Activated T-helper 2 cell treated with anti-CD3 and anti-CD28 coated beads, Interferon-gamma antibody, Interleukin-2, Interleukin-4, amounts not matched to agents 10 μg/mL and 5 μg/mL and 100 μg/mL, durations not matched to agents 14 hours and 24 hours and 36 hours (primary cell): ENCODE measurements at regions not wholly inside any gene's neighbourhood (a gene's known extent, or its start where the extent isn't known, plus 50 kb on each side); places are given as distances from the start of the nearest gene placed in this dataset.

Source experiments
- DNase-seq: peaks from one replicate; pipeline ENCODE4 v3.0.0; 2021; ENCODE audit warnings: low spot score
- H3K27ac Mint-ChIP-seq: one replicate; pipeline ENCODE4 v1.8.0; 2021; ENCODE audit warnings: mixed read lengths
- H3K27me3 Mint-ChIP-seq: one replicate; pipeline ENCODE4 v1.8.0; 2021; ENCODE audit warnings: low read depth, mixed read lengths
- H3K36me3 Mint-ChIP-seq: one replicate; pipeline ENCODE4 v1.8.0; 2021; ENCODE audit warnings: low read depth, mixed read lengths
- H3K4me1 Mint-ChIP-seq: one replicate; pipeline ENCODE4 v1.8.0; 2021; ENCODE audit warnings: low read depth, mixed read lengths
- H3K4me3 Mint-ChIP-seq: one replicate; pipeline ENCODE4 v1.8.0; 2021; ENCODE audit warnings: low read depth, mild to moderate bottlenecking, moderate library complexity, mixed read lengths
- H3K9me3 Mint-ChIP-seq: one replicate; pipeline ENCODE4 v1.8.0; 2021; ENCODE audit warnings: mixed read lengths
- intact Hi-C: fragments of 100-400 bp; cut with micrococcal nuclease; formaldehyde crosslinking; loops from one replicate; pipeline ENCODE4 v1.15.1; 2023

GRCh38 chr5:68468322-68468721 lies 252.8 kb downstream of the PIK3R1 start:
- DNase-seq, result no peak
- peaks cover 26% of the 10 kb centered on the region for H3K27me3 Mint-ChIP-seq
- H3K36me3 Mint-ChIP-seq, result no peaks in the 10 kb centered on the region
- H3K4me3 Mint-ChIP-seq, result no peak overlapping the region
- intact Hi-C loops, result loop anchor here (5.0 kb wide), 1 partner anchor 539 kb away; no protein-coding TSS in a partner anchor
- no peaks in the 10 kb centered on the region for H3K4me1 Mint-ChIP-seq
- H3K27ac Mint-ChIP-seq, result no peak overlapping the region
- no peaks in the 10 kb centered on the region for H3K9me3 Mint-ChIP-seq

- Mint-ChIP-seq H3K4me1 (no peaks in the 10 kb centered on the region), H3K36me3 (no peaks in the 10 kb centered on the region), H3K4me3 (no peak overlapping the region), H3K9me3 (no peaks in the 10 kb centered on the region), H3K27ac (no peak overlapping the region), H3K27me3 (peaks cover 13% of the 10 kb centered on the region)
- intact Hi-C loops, result no loop called here
- no peak for DNase-seq
Measured at GRCh38 chr5:68475476-68475983, 260.0 kb downstream of the PIK3R1 start.

GRCh38 chr5:68476854-68477253 lies 261.3 kb downstream of the PIK3R1 start:
- Mint-ChIP-seq H3K4me1 (no peaks in the 10 kb centered on the region), H3K4me3 (no peak overlapping the region), H3K27ac (no peak overlapping the region), H3K36me3 (no peaks in the 10 kb centered on the region), H3K27me3 (peaks cover 9% of the 10 kb centered on the region), H3K9me3 (no peaks in the 10 kb centered on the region)
- intact Hi-C loops, result no loop called here
- DNase-seq, result no peak

GRCh38 chr5:68478301-68479095 lies 262.9 kb downstream of the PIK3R1 start:
- intact Hi-C loops, result no loop called here
- Mint-ChIP-seq H3K9me3 (no peaks in the 10 kb centered on the region), H3K4me1 (no peaks in the 10 kb centered on the region), H3K27me3 (peaks cover 12% of the 10 kb centered on the region), H3K4me3 (no peak overlapping the region), H3K27ac (no peak overlapping the region), H3K36me3 (no peaks in the 10 kb centered on the region)
- DNase-seq, result no peak

GRCh38 chr5:68479524-68479923 lies 264.0 kb downstream of the PIK3R1 start:
- intact Hi-C loops, result no loop called here
- no peak overlapping the region for H3K27ac Mint-ChIP-seq
- no peak overlapping the region for H3K4me3 Mint-ChIP-seq
- no peaks in the 10 kb centered on the region for H3K4me1 Mint-ChIP-seq
- H3K27me3 Mint-ChIP-seq, result peaks cover 16% of the 10 kb centered on the region
- H3K36me3 Mint-ChIP-seq, result no peaks in the 10 kb centered on the region
- no peaks in the 10 kb centered on the region for H3K9me3 Mint-ChIP-seq
- DNase-seq, result no peak

GRCh38 chr5:68480335-68480940 lies 264.9 kb downstream of the PIK3R1 start:
- Mint-ChIP-seq H3K27ac (no peak overlapping the region), H3K4me1 (no peaks in the 10 kb centered on the region), H3K27me3 (peaks cover 18% of the 10 kb centered on the region), H3K9me3 (no peaks in the 10 kb centered on the region), H3K4me3 (no peak overlapping the region), H3K36me3 (no peaks in the 10 kb centered on the region)
- intact Hi-C loops, result no loop called here
- DNase-seq, result no peak

GRCh38 chr5:68482199-68482598 lies 266.6 kb downstream of the PIK3R1 start:
- Mint-ChIP-seq H3K9me3 (peaks cover 4% of the 10 kb centered on the region), H3K4me3 (no peak overlapping the region), H3K4me1 (no peaks in the 10 kb centered on the region), H3K36me3 (no peaks in the 10 kb centered on the region), H3K27me3 (peaks cover 28% of the 10 kb centered on the region), H3K27ac (no peak overlapping the region)
- intact Hi-C loops, result no loop called here
- no peak for DNase-seq

- intact Hi-C loops, result no loop called here
- Mint-ChIP-seq H3K27me3 (peaks cover 30% of the 10 kb centered on the region), H3K4me3 (no peak overlapping the region), H3K4me1 (no peaks in the 10 kb centered on the region), H3K36me3 (no peaks in the 10 kb centered on the region), H3K9me3 (peaks cover 19% of the 10 kb centered on the region), H3K27ac (no peak overlapping the region)
- DNase-seq, result no peak
Measured at GRCh38 chr5:68484307-68485068, 268.9 kb downstream of the PIK3R1 start.

- no peak for DNase-seq
- intact Hi-C loops, result no loop called here
- Mint-ChIP-seq H3K9me3 (peaks cover 19% of the 10 kb centered on the region), H3K4me3 (no peak overlapping the region), H3K27me3 (peaks cover 27% of the 10 kb centered on the region), H3K4me1 (no peaks in the 10 kb centered on the region), H3K27ac (no peak overlapping the region), H3K36me3 (no peaks in the 10 kb centered on the region)
Measured at GRCh38 chr5:68489556-68489955, 274.0 kb downstream of the PIK3R1 start.

GRCh38 chr5:68490406-68490805 lies 274.9 kb downstream of the PIK3R1 start:
- intact Hi-C loops, result no loop called here
- H3K9me3 Mint-ChIP-seq, result peaks cover 19% of the 10 kb centered on the region
- H3K4me3 Mint-ChIP-seq, result no peak overlapping the region
- no peak for DNase-seq
- H3K27me3 Mint-ChIP-seq, result peaks cover 25% of the 10 kb centered on the region
- no peak overlapping the region for H3K27ac Mint-ChIP-seq
- no peaks in the 10 kb centered on the region for H3K36me3 Mint-ChIP-seq
- no peaks in the 10 kb centered on the region for H3K4me1 Mint-ChIP-seq

- H3K27me3 Mint-ChIP-seq, result peaks cover 11% of the 10 kb centered on the region
- peaks cover 29% of the 10 kb centered on the region for H3K9me3 Mint-ChIP-seq
- H3K4me1 Mint-ChIP-seq, result no peaks in the 10 kb centered on the region
- no peak overlapping the region for H3K4me3 Mint-ChIP-seq
- no peak for DNase-seq
- H3K36me3 Mint-ChIP-seq, result no peaks in the 10 kb centered on the region
- intact Hi-C loops, result no loop called here
- H3K27ac Mint-ChIP-seq, result no peak overlapping the region
Measured at GRCh38 chr5:68494771-68495170, 279.2 kb downstream of the PIK3R1 start.

GRCh38 chr5:68499987-68500386 lies 284.4 kb downstream of the PIK3R1 start:
- no peak for DNase-seq
- peaks cover 29% of the 10 kb centered on the region for H3K9me3 Mint-ChIP-seq
- H3K27ac Mint-ChIP-seq, result no peak overlapping the region
- no peaks in the 10 kb centered on the region for H3K36me3 Mint-ChIP-seq
- H3K27me3 Mint-ChIP-seq, result peaks cover 3% of the 10 kb centered on the region
- intact Hi-C loops, result no loop called here
- no peak overlapping the region for H3K4me3 Mint-ChIP-seq
- no peaks in the 10 kb centered on the region for H3K4me1 Mint-ChIP-seq

- peaks cover 3% of the 10 kb centered on the region for H3K27me3 Mint-ChIP-seq
- intact Hi-C loops, result no loop called here
- peaks cover 27% of the 10 kb centered on the region for H3K9me3 Mint-ChIP-seq
- H3K4me1 Mint-ChIP-seq, result no peaks in the 10 kb centered on the region
- H3K27ac Mint-ChIP-seq, result no peak overlapping the region
- no peak overlapping the region for H3K4me3 Mint-ChIP-seq
- no peaks in the 10 kb centered on the region for H3K36me3 Mint-ChIP-seq
- DNase-seq, result no peak
Measured at GRCh38 chr5:68500813-68501212, 285.3 kb downstream of the PIK3R1 start.
